Tibial nerve (tissue), 4 donors: ENCODE measurements at regions not wholly inside any gene's neighbourhood (a gene's known extent, or its start where the extent isn't known, plus 50 kb on each side); places are given as distances from the start of the nearest gene placed in this dataset.

Source experiments
- EP300 ChIP-seq, 2 donors: sonication (generic); formaldehyde crosslinking; IDR thresholded peaks; one replicate each; pipeline ENCODE4 v1.6.1; 2017; ENCODE audit warnings: antibody characterized with exemption in 2 of 2, mild to moderate bottlenecking in 1 of 2
- POLR2A ChIP-seq, 2 donors: fragments of 450-650 bp; IDR thresholded peaks; one replicate each; pipeline ENCODE4 v1.6.1; 2017; ENCODE audit warnings: antibody characterized with exemption in 2 of 2, mild to moderate bottlenecking in 2 of 2, moderate library complexity in 2 of 2
- TF ChIP-seq, protein P1 (sequence below), 5 experiments: fragments of 200-600 bp in 3 of 5; fragments of 450-650 bp in 2 of 5; sonication (generic) in 3 of 5; IDR thresholded peaks; one replicate each; pipeline ENCODE4 v1.5.1; 2016 to 2019; ENCODE audit warnings: antibody characterized with exemption in 5 of 5, mild to moderate bottlenecking in 3 of 5, moderate library complexity in 2 of 5

DNA sequence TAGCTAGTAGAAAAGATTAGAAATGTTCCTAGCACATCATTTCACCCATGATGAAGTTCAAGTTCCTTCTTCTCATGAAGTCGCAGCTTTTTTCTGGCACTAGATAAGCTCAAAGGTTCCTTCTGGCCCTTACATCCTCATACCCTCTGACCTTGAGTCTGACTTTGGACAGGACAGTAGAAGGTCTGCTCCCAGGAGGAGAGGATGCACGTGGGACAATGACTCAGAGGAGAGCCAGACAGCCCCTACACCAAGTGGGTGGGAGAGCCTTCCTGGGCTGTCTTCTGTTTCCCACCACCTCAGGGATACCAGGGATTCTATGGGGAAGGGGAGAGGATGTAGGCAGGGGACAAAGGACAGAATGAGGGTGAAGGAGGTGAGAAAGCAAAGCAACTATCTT lies 86.0 kb downstream of the HHIPL2 start:
- TF ChIP-seq, protein P1, sequence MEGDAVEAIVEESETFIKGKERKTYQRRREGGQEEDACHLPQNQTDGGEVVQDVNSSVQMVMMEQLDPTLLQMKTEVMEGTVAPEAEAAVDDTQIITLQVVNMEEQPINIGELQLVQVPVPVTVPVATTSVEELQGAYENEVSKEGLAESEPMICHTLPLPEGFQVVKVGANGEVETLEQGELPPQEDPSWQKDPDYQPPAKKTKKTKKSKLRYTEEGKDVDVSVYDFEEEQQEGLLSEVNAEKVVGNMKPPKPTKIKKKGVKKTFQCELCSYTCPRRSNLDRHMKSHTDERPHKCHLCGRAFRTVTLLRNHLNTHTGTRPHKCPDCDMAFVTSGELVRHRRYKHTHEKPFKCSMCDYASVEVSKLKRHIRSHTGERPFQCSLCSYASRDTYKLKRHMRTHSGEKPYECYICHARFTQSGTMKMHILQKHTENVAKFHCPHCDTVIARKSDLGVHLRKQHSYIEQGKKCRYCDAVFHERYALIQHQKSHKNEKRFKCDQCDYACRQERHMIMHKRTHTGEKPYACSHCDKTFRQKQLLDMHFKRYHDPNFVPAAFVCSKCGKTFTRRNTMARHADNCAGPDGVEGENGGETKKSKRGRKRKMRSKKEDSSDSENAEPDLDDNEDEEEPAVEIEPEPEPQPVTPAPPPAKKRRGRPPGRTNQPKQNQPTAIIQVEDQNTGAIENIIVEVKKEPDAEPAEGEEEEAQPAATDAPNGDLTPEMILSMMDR (IDR thresholded peaks at IDR 0.05): no peak
- TF ChIP-seq POLR2A (IDR thresholded peaks at IDR 0.05) (no peak), EP300 (IDR thresholded peaks at IDR 0.05) (no peak)
